ENCODE measurements at regions not wholly inside any gene's neighbourhood (a gene's known extent, or its start where the extent isn't known, plus 50 kb on each side); places are given as distances from the start of the nearest gene placed in this dataset.

DNA sequence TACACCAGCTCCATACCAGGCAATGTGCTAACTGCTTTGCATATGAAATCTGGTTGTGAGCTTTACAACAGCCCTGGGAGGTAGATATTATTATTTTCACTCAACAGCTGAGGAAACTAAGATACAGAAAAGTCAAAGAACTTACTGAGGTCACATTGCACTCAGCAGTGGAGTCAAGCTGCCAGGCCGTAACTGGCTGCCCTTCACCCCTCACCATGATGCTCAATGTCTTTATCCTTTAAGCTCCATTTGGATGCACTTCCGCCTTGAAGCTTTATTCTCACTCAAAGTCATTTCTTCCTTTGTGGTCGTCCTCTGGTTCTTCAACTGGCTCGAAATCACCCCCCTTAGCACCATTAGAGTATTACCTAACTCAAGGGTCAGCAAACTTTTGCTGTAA, 81.7 kb upstream of the RALGPS2 start:
- Mint-ChIP-seq H3K36me3 (ENCODE audit: low read depth) (no peaks in the 10 kb centered on the region), H3K27me3 (peaks cover 5% of the 10 kb centered on the region), H3K9me3 (no peaks in the 10 kb centered on the region), H3K4me3 (no peak overlapping the region), H3K4me1 (ENCODE audit: low read depth) (no peaks in the 10 kb centered on the region), H3K27ac (no peak overlapping the region)

- Mint-ChIP-seq H3K27me3 (peaks cover 5% of the 10 kb centered on the region), H3K27ac (no peak overlapping the region), H3K36me3 (ENCODE audit: low read depth) (no peaks in the 10 kb centered on the region), H3K4me1 (ENCODE audit: low read depth) (no peaks in the 10 kb centered on the region), H3K9me3 (no peaks in the 10 kb centered on the region), H3K4me3 (no peak overlapping the region)
Measured at GRCh38 chr1:178643831-178644230, 81.2 kb upstream of the RALGPS2 start.

DNA sequence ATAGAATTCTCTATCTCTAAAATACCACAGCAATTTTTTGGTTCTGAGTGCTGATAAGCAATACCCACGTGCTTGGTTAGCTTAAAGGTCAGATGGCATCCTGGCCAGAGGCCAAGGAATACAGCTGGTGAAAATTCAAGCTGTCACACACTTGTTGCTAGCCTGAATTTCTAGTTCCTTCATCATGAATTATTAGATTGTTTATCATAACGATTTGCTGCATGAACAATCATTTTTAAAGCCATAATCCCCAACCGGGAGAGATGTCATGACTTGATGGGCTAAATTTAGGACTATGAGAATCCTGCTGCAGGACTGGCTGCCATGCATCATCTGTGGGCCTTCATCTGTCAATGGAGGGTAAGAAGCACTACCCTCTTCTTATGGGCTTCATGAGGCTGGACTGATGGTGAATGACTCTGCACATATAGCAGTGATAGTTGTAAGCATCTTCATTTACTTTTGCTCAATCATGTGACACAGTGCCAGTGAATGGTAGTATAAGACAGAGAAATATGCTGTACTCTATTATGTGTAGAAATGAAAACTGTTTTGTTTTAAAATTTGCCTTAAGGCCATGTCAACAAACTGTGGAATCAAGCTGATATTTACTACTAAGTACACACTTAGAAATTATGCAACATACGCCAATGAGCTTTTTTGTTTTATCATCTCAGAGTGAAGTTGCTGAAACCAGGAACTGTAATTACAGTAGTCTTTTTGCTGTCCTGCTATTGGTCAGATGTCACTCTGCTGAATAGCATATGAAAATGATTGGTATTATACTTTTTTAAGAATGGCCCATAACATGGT, 80.5 kb upstream of the RALGPS2 start:
- no peak overlapping the region for H3K27ac Mint-ChIP-seq
- H3K36me3 Mint-ChIP-seq (ENCODE audit: low read depth), result no peaks in the 10 kb centered on the region
- H3K9me3 Mint-ChIP-seq, result no peaks in the 10 kb centered on the region
- peaks cover 5% of the 10 kb centered on the region for H3K27me3 Mint-ChIP-seq
- no peaks in the 10 kb centered on the region for H3K4me1 Mint-ChIP-seq (ENCODE audit: low read depth)
- no peak overlapping the region for H3K4me3 Mint-ChIP-seq

- Mint-ChIP-seq H3K4me1 (ENCODE audit: low read depth) (no peaks in the 10 kb centered on the region), H3K27me3 (peaks cover 5% of the 10 kb centered on the region), H3K36me3 (ENCODE audit: low read depth) (no peaks in the 10 kb centered on the region), H3K4me3 (no peak overlapping the region), H3K27ac (no peak overlapping the region), H3K9me3 (no peaks in the 10 kb centered on the region)
Measured at GRCh38 chr1:178645157-178645807, 79.8 kb upstream of the RALGPS2 start.

DNA sequence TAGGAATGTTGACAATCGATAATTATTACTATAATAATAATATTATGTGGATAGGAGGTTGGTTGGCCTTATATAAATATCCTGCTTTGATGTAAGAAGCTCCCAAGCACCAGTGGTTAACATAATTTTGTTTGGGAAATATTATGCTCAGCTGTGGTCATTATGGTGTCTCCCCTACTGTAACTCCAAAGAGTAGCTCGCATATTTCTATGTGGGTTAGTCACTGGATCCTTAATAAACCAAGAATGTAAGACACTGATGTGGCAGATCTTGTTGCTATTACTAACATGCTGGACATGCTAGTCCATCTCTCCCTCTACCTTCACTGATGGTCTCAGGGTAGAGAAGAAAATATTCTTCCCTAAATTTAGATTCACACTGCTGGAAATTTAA, 79.2 kb upstream of the RALGPS2 start:
- Mint-ChIP-seq H3K9me3 (no peaks in the 10 kb centered on the region), H3K27me3 (peaks cover 9% of the 10 kb centered on the region), H3K4me1 (ENCODE audit: low read depth) (no peaks in the 10 kb centered on the region), H3K36me3 (ENCODE audit: low read depth) (no peaks in the 10 kb centered on the region), H3K4me3 (no peak overlapping the region), H3K27ac (no peak overlapping the region)

- no peak overlapping the region for H3K4me3 Mint-ChIP-seq
- H3K27me3 Mint-ChIP-seq, result peaks cover 16% of the 10 kb centered on the region
- H3K4me1 Mint-ChIP-seq (ENCODE audit: low read depth), result no peaks in the 10 kb centered on the region
- H3K27ac Mint-ChIP-seq, result no peak overlapping the region
- H3K9me3 Mint-ChIP-seq, result no peaks in the 10 kb centered on the region
- H3K36me3 Mint-ChIP-seq (ENCODE audit: low read depth), result no peaks in the 10 kb centered on the region
Measured at GRCh38 chr1:178646821-178647220, 78.2 kb upstream of the RALGPS2 start.

DNA sequence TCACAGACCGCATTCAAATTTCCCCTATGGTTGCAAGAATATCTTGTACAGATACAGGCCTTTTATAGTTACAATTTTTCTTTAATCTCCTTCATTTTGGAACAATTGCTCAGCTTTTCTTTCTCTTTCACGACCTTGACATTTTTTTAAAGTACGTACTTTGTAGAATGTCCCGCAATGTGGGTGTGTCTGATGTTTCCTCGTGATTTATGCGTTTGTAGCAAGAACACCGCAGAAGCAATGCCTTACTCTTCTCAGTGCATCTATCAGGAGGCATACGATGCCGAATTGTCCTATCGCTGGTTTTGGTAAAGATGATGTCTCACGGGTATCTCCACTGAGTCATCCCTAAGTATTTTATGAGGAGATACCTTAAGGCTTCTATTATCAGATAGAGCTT, 76.9 kb upstream of the RALGPS2 start:
- H3K27ac Mint-ChIP-seq, result no peak overlapping the region
- H3K9me3 Mint-ChIP-seq, result no peaks in the 10 kb centered on the region

GRCh38 chr1:178649582-178650350, 75.3 kb upstream of the RALGPS2 start:
- H3K36me3 Mint-ChIP-seq (ENCODE audit: low read depth), result no peaks in the 10 kb centered on the region
- no peak overlapping the region for H3K27ac Mint-ChIP-seq
- H3K4me3 Mint-ChIP-seq, result no peak overlapping the region
- no peaks in the 10 kb centered on the region for H3K4me1 Mint-ChIP-seq (ENCODE audit: low read depth)
- no peaks in the 10 kb centered on the region for H3K9me3 Mint-ChIP-seq
- peaks cover 22% of the 10 kb centered on the region for H3K27me3 Mint-ChIP-seq

More for the DNA sequence above, 76.9 kb upstream of the RALGPS2 start:
- peaks cover 18% of the 10 kb centered on the region for H3K27me3 Mint-ChIP-seq
- no peak overlapping the region for H3K4me3 Mint-ChIP-seq
- no peaks in the 10 kb centered on the region for H3K4me1 Mint-ChIP-seq (ENCODE audit: low read depth)
- H3K36me3 Mint-ChIP-seq (ENCODE audit: low read depth), result no peaks in the 10 kb centered on the region

DNA sequence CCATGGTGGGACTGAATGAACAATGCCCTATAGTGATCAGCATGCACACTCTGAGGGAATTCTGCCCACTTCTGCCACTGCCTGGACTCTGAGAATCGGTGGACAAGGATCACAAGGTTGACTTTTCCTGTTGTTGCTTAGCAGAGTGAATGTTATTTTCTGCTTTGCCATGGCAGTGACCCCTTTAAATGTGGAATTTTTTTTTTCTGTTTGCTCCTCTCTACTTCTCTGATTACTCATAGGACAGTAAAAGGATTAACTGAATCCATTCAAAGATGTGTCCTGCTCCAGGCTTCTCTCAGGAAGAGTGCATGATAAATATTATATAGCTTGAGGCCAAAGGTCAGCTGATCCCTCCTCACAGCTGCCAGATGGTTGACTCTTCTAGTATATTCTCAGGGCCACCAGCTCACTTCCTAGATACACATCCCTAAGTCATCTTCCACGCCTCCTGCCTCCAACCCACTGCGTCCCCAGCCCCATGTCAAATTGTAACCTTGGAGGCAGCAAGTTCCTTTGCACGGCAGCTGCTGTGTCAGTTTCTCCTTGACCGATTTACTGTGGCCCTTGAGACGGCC, 74.0 kb upstream of the RALGPS2 start:
- Mint-ChIP-seq H3K36me3 (ENCODE audit: low read depth) (no peaks in the 10 kb centered on the region), H3K9me3 (no peaks in the 10 kb centered on the region), H3K4me1 (ENCODE audit: low read depth) (no peaks in the 10 kb centered on the region), H3K4me3 (no peak overlapping the region), H3K27ac (no peak overlapping the region), H3K27me3 (peaks cover 22% of the 10 kb centered on the region)

DNA sequence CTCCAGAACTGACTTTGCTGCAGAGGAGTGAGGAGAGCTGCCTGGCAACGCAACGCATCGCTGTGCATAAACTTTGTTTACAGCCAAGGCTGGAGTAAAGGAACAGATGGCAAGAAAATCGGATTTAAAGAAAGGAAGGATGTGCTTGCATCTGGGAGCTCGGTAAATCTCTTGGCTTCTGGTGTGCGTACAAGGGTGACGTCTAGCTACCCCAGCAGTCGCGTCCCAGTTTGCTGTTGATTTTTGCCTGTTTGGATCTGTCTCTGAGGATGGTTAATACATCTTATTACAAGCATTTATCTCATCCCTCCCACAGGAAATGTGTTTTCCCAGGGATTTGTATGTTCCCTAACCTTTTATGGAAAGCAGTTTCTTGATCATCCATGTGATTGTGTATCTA, 73.3 kb upstream of the RALGPS2 start:
- H3K27me3 Mint-ChIP-seq, result peaks cover 22% of the 10 kb centered on the region
- no peak overlapping the region for H3K27ac Mint-ChIP-seq
- no peaks in the 10 kb centered on the region for H3K36me3 Mint-ChIP-seq (ENCODE audit: low read depth)
- no peaks in the 10 kb centered on the region for H3K9me3 Mint-ChIP-seq
- H3K4me1 Mint-ChIP-seq (ENCODE audit: low read depth), result no peaks in the 10 kb centered on the region
- no peak overlapping the region for H3K4me3 Mint-ChIP-seq

- Mint-ChIP-seq H3K9me3 (no peaks in the 10 kb centered on the region), H3K27ac (no peak overlapping the region), H3K27me3 (peaks cover 22% of the 10 kb centered on the region), H3K4me3 (no peak overlapping the region), H3K36me3 (ENCODE audit: low read depth) (no peaks in the 10 kb centered on the region), H3K4me1 (ENCODE audit: low read depth) (no peaks in the 10 kb centered on the region)
Measured at GRCh38 chr1:178652506-178653490, 72.2 kb upstream of the RALGPS2 start.

GRCh38 chr1:178659789-178660208, 65.2 kb upstream of the RALGPS2 start:
- Mint-ChIP-seq H3K36me3 (ENCODE audit: low read depth) (no peaks in the 10 kb centered on the region), H3K27ac (no peak overlapping the region), H3K9me3 (no peaks in the 10 kb centered on the region), H3K4me3 (no peak overlapping the region), H3K27me3 (peaks cover 13% of the 10 kb centered on the region), H3K4me1 (ENCODE audit: low read depth) (peaks cover 5% of the 10 kb centered on the region)

GRCh38 chr1:178660461-178660860, 64.6 kb upstream of the RALGPS2 start:
- no peak overlapping the region for H3K27ac Mint-ChIP-seq
- H3K9me3 Mint-ChIP-seq, result no peaks in the 10 kb centered on the region
- H3K4me1 Mint-ChIP-seq (ENCODE audit: low read depth), result peaks cover 5% of the 10 kb centered on the region
- peaks cover 15% of the 10 kb centered on the region for H3K27me3 Mint-ChIP-seq
- H3K4me3 Mint-ChIP-seq, result no peak overlapping the region
- H3K36me3 Mint-ChIP-seq (ENCODE audit: low read depth), result no peaks in the 10 kb centered on the region

GRCh38 chr1:178664278-178664677, 60.8 kb upstream of the RALGPS2 start:
- Mint-ChIP-seq H3K4me1 (ENCODE audit: low read depth) (peaks cover 5% of the 10 kb centered on the region), H3K27ac (no peak overlapping the region), H3K4me3 (no peak overlapping the region)

More at GRCh38 chr1:178664278-178664677, 60.8 kb upstream of the RALGPS2 start:
- Mint-ChIP-seq H3K36me3 (ENCODE audit: low read depth) (no peaks in the 10 kb centered on the region), H3K9me3 (no peaks in the 10 kb centered on the region), H3K27me3 (peaks cover 16% of the 10 kb centered on the region)

All from stimulated activated naive CD8-positive, alpha-beta T cell treated with anti-CD3 and anti-CD28 coated beads, Interleukin-15, Interleukin-2, amounts not matched to agents 100 ng/mL and 50 ng/mL, for 24 hours (primary cell).